ENCODE measurements at regions not wholly inside any gene's neighbourhood (a gene's known extent, or its start where the extent isn't known, plus 50 kb on each side); places are given as distances from the start of the nearest gene placed in this dataset.

DNA sequence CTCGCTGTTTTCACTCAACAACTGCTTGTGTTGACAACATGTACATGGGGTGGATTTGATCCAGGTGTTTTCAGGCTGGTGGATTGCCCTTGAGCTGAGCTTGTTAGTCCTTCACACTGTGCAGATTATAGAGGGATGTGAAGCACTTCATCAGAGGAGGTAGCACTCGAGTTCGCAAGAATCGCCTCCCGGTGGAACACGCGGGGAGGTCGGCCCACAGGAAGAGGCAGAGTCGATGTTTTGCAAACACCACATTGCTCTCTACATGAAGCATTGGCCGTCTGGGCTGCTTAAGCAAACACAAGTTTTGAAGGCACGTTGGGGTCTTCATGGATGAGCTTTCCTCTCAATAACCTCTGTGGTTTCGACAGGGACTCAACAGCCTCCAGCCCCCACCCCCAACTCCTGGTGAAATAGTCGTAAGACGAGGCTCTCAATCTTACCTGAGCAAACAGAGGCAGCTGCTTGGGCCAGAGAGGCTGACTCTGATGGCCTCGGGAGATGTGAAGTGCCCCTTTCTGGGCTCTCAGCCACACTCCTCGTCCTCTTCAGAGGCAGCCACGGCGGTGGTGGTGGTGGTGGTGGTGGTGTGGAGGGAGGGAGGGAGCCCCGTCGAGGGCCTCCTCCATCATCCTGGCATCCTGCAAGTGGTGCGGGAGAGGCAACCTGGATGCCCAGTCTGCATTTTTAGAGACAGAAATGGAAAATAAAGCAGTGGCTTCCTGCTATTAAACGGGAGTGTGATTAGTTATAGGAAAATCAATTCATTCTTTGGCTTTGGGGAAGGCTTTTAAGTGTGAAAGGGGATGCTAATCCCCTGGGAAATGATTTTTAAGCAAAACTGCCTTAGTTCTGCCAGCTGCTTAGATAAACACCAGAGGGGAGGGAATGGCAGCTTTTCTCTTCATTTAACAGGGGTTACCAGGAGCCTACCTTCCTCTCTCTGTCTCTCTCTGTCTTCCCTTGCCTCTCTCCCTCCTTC lies 552.5 kb upstream of the EEF2KMT start:
- no peak for TF ChIP-seq EP300 (IDR thresholded peaks at IDR 0.05; ENCODE audit: low read depth)
- TF ChIP-seq, protein P1, sequence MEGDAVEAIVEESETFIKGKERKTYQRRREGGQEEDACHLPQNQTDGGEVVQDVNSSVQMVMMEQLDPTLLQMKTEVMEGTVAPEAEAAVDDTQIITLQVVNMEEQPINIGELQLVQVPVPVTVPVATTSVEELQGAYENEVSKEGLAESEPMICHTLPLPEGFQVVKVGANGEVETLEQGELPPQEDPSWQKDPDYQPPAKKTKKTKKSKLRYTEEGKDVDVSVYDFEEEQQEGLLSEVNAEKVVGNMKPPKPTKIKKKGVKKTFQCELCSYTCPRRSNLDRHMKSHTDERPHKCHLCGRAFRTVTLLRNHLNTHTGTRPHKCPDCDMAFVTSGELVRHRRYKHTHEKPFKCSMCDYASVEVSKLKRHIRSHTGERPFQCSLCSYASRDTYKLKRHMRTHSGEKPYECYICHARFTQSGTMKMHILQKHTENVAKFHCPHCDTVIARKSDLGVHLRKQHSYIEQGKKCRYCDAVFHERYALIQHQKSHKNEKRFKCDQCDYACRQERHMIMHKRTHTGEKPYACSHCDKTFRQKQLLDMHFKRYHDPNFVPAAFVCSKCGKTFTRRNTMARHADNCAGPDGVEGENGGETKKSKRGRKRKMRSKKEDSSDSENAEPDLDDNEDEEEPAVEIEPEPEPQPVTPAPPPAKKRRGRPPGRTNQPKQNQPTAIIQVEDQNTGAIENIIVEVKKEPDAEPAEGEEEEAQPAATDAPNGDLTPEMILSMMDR (IDR thresholded peaks at IDR 0.05) = no peak
- no peak for TF ChIP-seq POLR2A (IDR thresholded peaks at IDR 0.05)

Data from transverse colon (tissue), 3 donors.